H1 (cell line): ENCODE measurements at regions not wholly inside any gene's neighbourhood (a gene's known extent, or its start where the extent isn't known, plus 50 kb on each side); places are given as distances from the start of the nearest gene placed in this dataset.

Source experiments
- CTCF ChIA-PET: fragments of 300-600 bp; sonication (Branson Sonifier 250); formaldehyde crosslinking; loops from one replicate; lab custom pipeline; 2021; ENCODE audit not compliant: partially characterized antibody; lab: Charles Lee
- POLR2A ChIA-PET: fragments of 300-600 bp; sonication (Branson Sonifier 250); formaldehyde crosslinking; loops from one replicate; lab custom pipeline; 2021; ENCODE audit warnings: inconsistent platforms; ENCODE audit not compliant: partially characterized antibody; lab: Charles Lee
- DNase-seq, 2 experiments: peaks; one replicate each; pipeline versions ENCODE4 v3.0.0 to v3.0.0-alpha.2; 2010 to 2022; ENCODE audit warnings: low spot score in 2 of 2, low read depth in 1 of 2, mixed read lengths in 1 of 2
- FAIRE-seq: peaks from 2 replicates; lab custom pipeline; 2011; peaks lifted over from hg19 to GRCh38; lab: Jason Lieb, UNC
- H2AFZ ChIP-seq: 2 replicates; pipeline ENCODE4 v1.8.1; 2012; ENCODE audit warnings: low read length, inconsistent platforms
- H2AK5ac ChIP-seq: 2 replicates; pipeline ENCODE4 v1.6.1; 2013; ENCODE audit warnings: low read depth, low read length
- H2BK120ac ChIP-seq: replicated peaks from 2 replicates; pipeline ENCODE3; 2013; ENCODE audit warnings: low read depth, low read length, inconsistent platforms
- H2BK12ac ChIP-seq: 2 replicates; pipeline ENCODE4 v1.6.1; 2013; ENCODE audit warnings: low read depth, low read length
- H2BK15ac ChIP-seq: 2 replicates; pipeline ENCODE4 v1.6.1; 2013; ENCODE audit warnings: low read length
- H2BK20ac ChIP-seq: 2 replicates; pipeline ENCODE4 v1.6.1; 2013; ENCODE audit warnings: low read length
- H2BK5ac ChIP-seq: 2 replicates; pipeline ENCODE4 v1.6.1; 2013; ENCODE audit warnings: low read depth, low read length
- H3K14ac ChIP-seq: 2 replicates; pipeline ENCODE4 v1.6.1; 2013; ENCODE audit warnings: inconsistent platforms; ENCODE audit not compliant: insufficient read length
- H3K18ac ChIP-seq: 2 replicates; pipeline ENCODE4 v1.6.1; 2013; ENCODE audit warnings: low read length; ENCODE audit errors: extremely low read depth
- H3K23ac ChIP-seq: 2 replicates; pipeline ENCODE4 v1.6.1; 2013; ENCODE audit warnings: inconsistent platforms; ENCODE audit not compliant: insufficient read length
- H3K23me2 ChIP-seq: 2 replicates; pipeline ENCODE4 v1.6.1; 2013; ENCODE audit warnings: low read depth, low read length
- H3K27ac ChIP-seq: 2 replicates; pipeline ENCODE4 v1.6.1; 2011; ENCODE audit warnings: low read depth, low read length, inconsistent platforms
- H3K27me3 ChIP-seq, 4 experiments: replicated peaks in 1 of 4; 1 replicate in 1 of 4; 2 replicates in 3 of 4; pipeline versions ENCODE4 v1.6.1 to v1.8.1; 2011 to 2013; ENCODE audit warnings: low read length in 3 of 4, mild to moderate bottlenecking in 3 of 4, inconsistent platforms in 2 of 4, mixed read lengths in 2 of 4, moderate library complexity in 1 of 4; ENCODE audit not compliant: control insufficient read depth in 3 of 4, insufficient read depth in 3 of 4; ENCODE audit errors: extremely low read depth in 1 of 4
- H3K36me3 ChIP-seq, 4 experiments: 2 replicates each; pipeline versions ENCODE4 v1.6.1 to v1.8.1; 2011 to 2013; ENCODE audit warnings: mild to moderate bottlenecking in 4 of 4, low read length in 3 of 4, moderate library complexity in 2 of 4, control low read depth in 1 of 4, inconsistent platforms in 1 of 4; ENCODE audit not compliant: insufficient read depth in 4 of 4, control insufficient read depth in 2 of 4
- H3K4ac ChIP-seq: replicated peaks from 2 replicates; pipeline ENCODE3; 2013; ENCODE audit warnings: low read length, low read depth, mixed read lengths, inconsistent platforms; ENCODE audit not compliant: insufficient read length
- H3K4me1 ChIP-seq, 4 experiments: replicated peaks in 1 of 4; 1 replicate in 1 of 4; 2 replicates in 3 of 4; pipeline versions ENCODE4 v1.6.1 to v1.8.1; 2011 to 2013; ENCODE audit warnings: low read length in 3 of 4, inconsistent platforms in 2 of 4, mixed read lengths in 1 of 4; ENCODE audit not compliant: insufficient read depth in 4 of 4, control insufficient read depth in 3 of 4
- H3K4me2 ChIP-seq, 2 experiments: 2 replicates each; pipeline versions ENCODE4 v1.6.1 to v1.8.1; 2011 to 2013; ENCODE audit warnings: low read depth in 2 of 2, low read length in 2 of 2, control low read depth in 1 of 2, inconsistent platforms in 1 of 2, mild to moderate bottlenecking in 1 of 2; ENCODE audit not compliant: insufficient read depth in 1 of 2
- H3K4me3 ChIP-seq, 4 experiments: fragments of 200-600, 300-600 bp in 1 of 4; sonication (generic), shearing (Covaris generic), sonication (Bioruptor Twin) in 1 of 4; 2 replicates each; pipeline versions ENCODE4 v1.5.1 to v1.8.1; 2011 to 2016; ENCODE audit warnings: low read length in 4 of 4, low read depth in 3 of 4, control low read depth in 2 of 4, inconsistent platforms in 2 of 4, mild to moderate bottlenecking in 2 of 4, mixed read lengths in 1 of 4, moderate library complexity in 1 of 4; ENCODE audit not compliant: insufficient read depth in 2 of 4; ENCODE audit errors: extremely low read depth in 1 of 4
- H3K56ac ChIP-seq: replicated peaks from 2 replicates; pipeline ENCODE3; 2013; ENCODE audit warnings: low read depth, mild to moderate bottlenecking, mixed read lengths, low read length, inconsistent platforms; ENCODE audit not compliant: insufficient read length
- H3K79me1 ChIP-seq: 2 replicates; pipeline ENCODE4 v1.6.1; 2013; ENCODE audit warnings: low read depth, low read length, control low read depth
- H3K79me2 ChIP-seq, 2 experiments: 2 replicates each; pipeline versions ENCODE4 v1.6.1 to v1.8.1; 2012 to 2013; ENCODE audit warnings: low read length in 2 of 2, mild to moderate bottlenecking in 2 of 2, inconsistent platforms in 1 of 2; ENCODE audit not compliant: insufficient read depth in 2 of 2, control insufficient read depth in 1 of 2
- H3K9ac ChIP-seq, 4 experiments: replicated peaks in 1 of 4; 1 replicate in 1 of 4; 2 replicates in 3 of 4; pipeline versions ENCODE4 v1.6.1 to v1.8.1; 2011 to 2013; ENCODE audit warnings: low read depth in 3 of 4, low read length in 3 of 4, control low read depth in 2 of 4, mild to moderate bottlenecking in 2 of 4, moderate library complexity in 2 of 4, inconsistent platforms in 1 of 4; ENCODE audit errors: extremely low read depth in 1 of 4
- H3K9me3 ChIP-seq, 2 experiments: 2 replicates each; pipeline versions ENCODE4 v1.6.1 to v1.8.1; 2012 to 2013; ENCODE audit warnings: mild to moderate bottlenecking in 2 of 2, moderate library complexity in 2 of 2, control low read depth in 1 of 2, inconsistent platforms in 1 of 2, low read depth in 1 of 2, low read length in 1 of 2, mixed read lengths in 1 of 2; ENCODE audit not compliant: insufficient read depth in 2 of 2
- H4K20me1 ChIP-seq, 2 experiments: replicated peaks in 1 of 2; 2 replicates each; pipeline versions ENCODE3 to v1.8.1; 2011 to 2013; ENCODE audit warnings: inconsistent platforms in 2 of 2, low read length in 2 of 2, mild to moderate bottlenecking in 1 of 2; ENCODE audit not compliant: insufficient read depth in 2 of 2, control insufficient read depth in 1 of 2
- H4K5ac ChIP-seq: 2 replicates; pipeline ENCODE4 v1.6.1; 2013; ENCODE audit warnings: low read length, low read depth, mixed read lengths, inconsistent platforms; ENCODE audit not compliant: insufficient read length
- H4K8ac ChIP-seq: 2 replicates; pipeline ENCODE4 v1.8.0; 2013; ENCODE audit warnings: mild to moderate bottlenecking, moderate library complexity, low read length, inconsistent platforms; ENCODE audit not compliant: insufficient read depth; ENCODE audit errors: extremely low read depth
- H4K91ac ChIP-seq: replicated peaks from 2 replicates; pipeline ENCODE3; 2013; ENCODE audit warnings: low read length, mixed read lengths, inconsistent platforms; ENCODE audit not compliant: insufficient read length
- BACH1 ChIP-seq: IDR thresholded peaks from 2 replicates; pipeline ENCODE4 v1.6.1; 2012; ENCODE audit warnings: low read length, improper control_type of control experiment
- BCL11A ChIP-seq, 2 experiments: IDR thresholded peaks; one replicate each; pipeline ENCODE4 v1.6.1; 2011; ENCODE audit warnings: low read depth in 2 of 2, low read length in 2 of 2, mild to moderate bottlenecking in 2 of 2
- CHD2 ChIP-seq: IDR thresholded peaks from 2 replicates; pipeline ENCODE4 v1.6.1; 2012; ENCODE audit warnings: low read length, improper control_type of control experiment
- JUN ChIP-seq: IDR thresholded peaks from 2 replicates; pipeline ENCODE4 v1.6.1; 2011; ENCODE audit warnings: low read depth, mild to moderate bottlenecking, improper control_type of control experiment, low read length
- POLR2AphosphoS5 ChIP-seq: IDR thresholded peaks from 2 replicates; pipeline ENCODE4 v1.6.1; 2011; ENCODE audit warnings: low read depth, low read length
- POU5F1 ChIP-seq: IDR thresholded peaks from 2 replicates; pipeline ENCODE4 v1.6.1; 2011; ENCODE audit warnings: low read depth, mild to moderate bottlenecking, low read length, moderate library complexity
- RAD21 ChIP-seq, 2 experiments: IDR thresholded peaks in 1 of 2; conservative IDR thresholded peaks in 1 of 2; 2 replicates each; pipeline ENCODE4 v1.6.1; 2011; ENCODE audit warnings: low read depth in 2 of 2, low read length in 2 of 2, improper control_type of control experiment in 1 of 2, inconsistent platforms in 1 of 2, mild to moderate bottlenecking in 1 of 2, moderate library complexity in 1 of 2
- SP4 ChIP-seq: IDR thresholded peaks from 2 replicates; pipeline ENCODE4 v1.6.1; 2012; ENCODE audit warnings: low read length, inconsistent platforms
- SUZ12 ChIP-seq: fragments of 200-600 bp; sonication (generic); IDR thresholded peaks from 2 replicates; pipeline ENCODE4 v1.6.1; 2012; ENCODE audit warnings: mild to moderate bottlenecking, inconsistent platforms, low read length, moderate library complexity, mixed read lengths
- WGBS, 2 experiments: shearing (Covaris generic) in 1 of 2; methylation state at CpG; one replicate each; pipeline versions ENCODE4 v1.1.6 to v1.1.7; 2013 to 2015; ENCODE audit warnings: low lambda C conversion rate in 2 of 2, mixed read lengths in 2 of 2, inconsistent platforms in 1 of 2, low coverage in 1 of 2, missing lambda C conversion rate in 1 of 2; ENCODE audit not compliant: insufficient replicate concordance in 2 of 2, insufficient coverage in 1 of 2, insufficient read length in 1 of 2; ENCODE audit errors: extremely low coverage in 1 of 2, missing lambda C conversion rate in 1 of 2; 5-methylcytosine and 5-hydroxymethylcytosine counted together

DNA sequence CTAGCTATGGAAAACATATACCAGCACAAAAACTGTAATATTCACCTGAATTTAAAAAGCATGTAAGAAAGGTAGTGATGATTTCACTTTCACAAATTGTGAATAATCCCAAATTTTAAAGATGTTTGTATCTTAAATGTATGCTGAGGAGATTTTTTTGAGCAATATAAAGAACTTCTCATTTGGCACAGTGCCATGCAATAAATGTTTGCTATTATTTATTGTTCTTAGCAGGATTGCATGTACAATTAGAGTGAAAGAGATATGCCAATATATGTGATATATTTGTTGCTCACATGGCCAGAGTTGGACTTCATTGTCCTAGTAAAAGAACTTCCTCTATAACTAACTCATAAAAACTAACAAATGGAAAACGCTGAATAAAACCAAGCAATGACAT is 895.1 kb upstream of the KCND2 start:
- no peak overlapping the region for H2AFZ ChIP-seq
- H2BK20ac ChIP-seq: no peak overlapping the region
- H2BK120ac ChIP-seq: no peak overlapping the region
- H3K56ac ChIP-seq: no peak overlapping the region
- FAIRE-seq: no peak
- no peaks in the 10 kb centered on the region for H3K79me1 ChIP-seq
- no peaks in the 10 kb centered on the region for H4K20me1 ChIP-seq
- no peaks in the 10 kb centered on the region for H3K4me1 ChIP-seq
- H3K18ac ChIP-seq: no peak overlapping the region
- ChIA-PET CTCF (no interaction called here), POLR2A (no interaction called here)
- H3K23me2 ChIP-seq: no peaks in the 10 kb centered on the region
- no peak overlapping the region for H4K5ac ChIP-seq
- no peak overlapping the region for H3K23ac ChIP-seq
- H3K9me3 ChIP-seq: no peaks in the 10 kb centered on the region
- DNase-seq: no peak
- TF ChIP-seq BCL11A (IDR thresholded peaks at IDR 0.05; ENCODE audit: low read depth in 2 of 2, low read length in 2 of 2): no peak
- no peak for TF ChIP-seq SUZ12
- TF ChIP-seq POLR2AphosphoS5: no peak
- TF ChIP-seq CHD2: no peak
- no peak for TF ChIP-seq SP4
- no peak for TF ChIP-seq JUN
- no peak for TF ChIP-seq BACH1
- TF ChIP-seq POU5F1: no peak
- TF ChIP-seq RAD21 (IDR thresholded peaks at IDR 0.05 in 1 of 2, conservative IDR thresholded peaks at IDR 0.05 in 1 of 2; ENCODE audit: low read depth in 2 of 2, low read length in 2 of 2): no peak
- WGBS, 2 experiments: 89% methylated on average over 1 of the region's 1 CpG; no CpG with 5 or more reads in 1 of the 2 experiments
- no peak overlapping the region for H3K4me2 ChIP-seq
- H3K4ac ChIP-seq: no peak overlapping the region
- H4K91ac ChIP-seq: no peak overlapping the region
- no peaks in the 10 kb centered on the region for H3K36me3 ChIP-seq
- H2BK15ac ChIP-seq: no peak overlapping the region
- no peak overlapping the region for H2BK5ac ChIP-seq
- H3K4me3 ChIP-seq: no peak overlapping the region
- no peaks in the 10 kb centered on the region for H3K27me3 ChIP-seq
- H4K8ac ChIP-seq: no peak overlapping the region
- no peak overlapping the region for H2AK5ac ChIP-seq
- no peaks in the 10 kb centered on the region for H3K79me2 ChIP-seq
- H3K27ac ChIP-seq: no peak overlapping the region
- H2BK12ac ChIP-seq: no peak overlapping the region
- no peak overlapping the region for H3K14ac ChIP-seq
- no peak overlapping the region for H3K9ac ChIP-seq
